GM12801 (cell line): ENCODE measurements at regions not wholly inside any gene's neighbourhood (a gene's known extent, or its start where the extent isn't known, plus 50 kb on each side); places are given as distances from the start of the nearest gene placed in this dataset.

ENCODE experiments used
- TF ChIP-seq, protein P1 (sequence below): IDR thresholded peaks from one replicate; pipeline ENCODE4 v1.5.1; 2011; ENCODE audit warnings: control low read depth; ENCODE audit not compliant: insufficient read length; ENCODE audit errors: extremely low read depth

GRCh38 chr6:41446907-41447545 is 99.2 kb upstream of the FOXP4 start:
- TF ChIP-seq, protein P1, sequence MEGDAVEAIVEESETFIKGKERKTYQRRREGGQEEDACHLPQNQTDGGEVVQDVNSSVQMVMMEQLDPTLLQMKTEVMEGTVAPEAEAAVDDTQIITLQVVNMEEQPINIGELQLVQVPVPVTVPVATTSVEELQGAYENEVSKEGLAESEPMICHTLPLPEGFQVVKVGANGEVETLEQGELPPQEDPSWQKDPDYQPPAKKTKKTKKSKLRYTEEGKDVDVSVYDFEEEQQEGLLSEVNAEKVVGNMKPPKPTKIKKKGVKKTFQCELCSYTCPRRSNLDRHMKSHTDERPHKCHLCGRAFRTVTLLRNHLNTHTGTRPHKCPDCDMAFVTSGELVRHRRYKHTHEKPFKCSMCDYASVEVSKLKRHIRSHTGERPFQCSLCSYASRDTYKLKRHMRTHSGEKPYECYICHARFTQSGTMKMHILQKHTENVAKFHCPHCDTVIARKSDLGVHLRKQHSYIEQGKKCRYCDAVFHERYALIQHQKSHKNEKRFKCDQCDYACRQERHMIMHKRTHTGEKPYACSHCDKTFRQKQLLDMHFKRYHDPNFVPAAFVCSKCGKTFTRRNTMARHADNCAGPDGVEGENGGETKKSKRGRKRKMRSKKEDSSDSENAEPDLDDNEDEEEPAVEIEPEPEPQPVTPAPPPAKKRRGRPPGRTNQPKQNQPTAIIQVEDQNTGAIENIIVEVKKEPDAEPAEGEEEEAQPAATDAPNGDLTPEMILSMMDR = no peak

DNA sequence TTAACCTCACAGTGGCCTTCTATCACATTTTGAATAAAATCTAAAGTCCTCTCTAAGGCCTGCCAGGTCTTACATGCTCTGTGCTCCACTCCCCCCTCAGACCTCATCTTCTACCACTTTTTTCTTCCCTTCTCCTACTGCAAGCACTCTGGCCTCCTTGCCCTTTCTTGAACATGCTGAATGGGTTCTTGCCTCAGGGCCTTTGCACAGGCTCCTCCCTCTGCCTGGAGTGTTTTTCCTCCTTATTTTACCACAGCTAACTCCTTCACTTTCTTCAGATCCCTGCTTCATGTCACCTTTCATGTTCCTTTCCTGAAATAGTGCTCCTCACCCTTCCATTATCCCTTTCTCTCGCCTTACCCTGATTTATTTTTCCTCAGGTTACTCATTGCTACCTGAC is 97.9 kb upstream of the FOXP4 start:
- TF ChIP-seq, protein P1 = no peak

DNA sequence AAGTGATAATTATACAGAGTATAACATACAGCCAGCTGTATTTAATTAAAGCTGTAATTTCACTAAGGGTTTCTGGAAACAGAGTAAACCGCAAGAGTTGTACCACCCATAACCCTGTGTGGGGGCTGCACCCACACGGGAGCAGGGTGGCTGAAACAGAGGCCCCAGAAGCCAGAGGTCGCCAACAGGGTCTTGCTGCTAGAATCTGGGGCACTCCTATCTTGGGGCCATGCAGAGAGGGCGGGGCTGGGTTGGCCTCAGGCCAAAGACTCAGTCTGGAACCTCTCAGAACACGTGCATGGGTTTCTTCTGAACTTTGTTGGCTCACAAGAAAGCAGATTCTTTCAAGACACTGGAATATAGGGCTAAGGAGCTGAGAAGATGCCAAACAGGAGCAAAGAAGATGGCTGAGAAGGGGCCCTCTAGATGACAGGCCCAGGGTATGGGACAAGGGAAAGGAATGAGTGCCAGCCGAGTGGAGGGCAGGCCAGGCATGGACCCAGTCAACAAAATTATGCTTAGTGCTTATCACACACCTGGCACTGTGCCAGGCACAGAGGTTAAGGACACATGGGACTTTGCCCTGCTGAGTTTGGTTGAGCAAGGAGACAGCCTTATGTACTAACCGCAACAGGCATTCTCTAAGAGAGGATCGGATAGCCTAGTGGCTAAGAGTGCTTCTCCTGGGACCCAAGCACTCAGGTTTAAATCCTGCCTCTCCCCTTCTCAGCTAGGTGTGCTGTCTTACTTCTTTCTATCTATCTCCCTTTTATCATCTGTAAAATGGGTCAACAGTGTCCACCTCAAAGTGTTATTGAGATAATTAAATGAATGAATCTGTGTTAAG is 96.6 kb upstream of the FOXP4 start:
- TF ChIP-seq, protein P1 = no peak

DNA sequence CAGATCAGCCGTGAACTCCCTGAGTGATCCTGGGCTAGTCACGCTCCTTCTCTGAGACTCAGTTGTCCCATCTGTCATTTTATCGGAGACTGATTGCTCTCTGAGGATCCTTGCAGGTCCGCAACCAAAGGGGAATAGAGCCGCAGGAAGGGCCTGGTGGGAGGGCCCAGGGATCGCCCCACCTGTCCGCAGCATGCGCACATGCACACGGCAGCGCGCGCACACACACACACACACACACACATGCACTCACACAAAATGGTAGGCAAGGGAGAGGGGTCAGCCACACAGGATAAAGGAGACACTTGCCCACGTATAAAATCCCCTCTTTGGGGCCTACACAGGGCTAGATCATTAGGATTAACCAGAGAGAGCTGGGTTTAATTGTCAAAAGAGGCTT is 95.6 kb upstream of the FOXP4 start:
- TF ChIP-seq, protein P1 = no peak

- TF ChIP-seq, protein P1 = no peak
Measured at GRCh38 chr6:41451039-41451438, 95.1 kb upstream of the FOXP4 start.

- TF ChIP-seq, protein P1 = no peak
Measured at GRCh38 chr6:41451515-41452163, 94.5 kb upstream of the FOXP4 start.

- TF ChIP-seq, protein P1 = no peak
Measured at GRCh38 chr6:41452763-41453162, 93.4 kb upstream of the FOXP4 start.
